WERI-Rb-1 (cell line): ENCODE measurements at regions not wholly inside any gene's neighbourhood (a gene's known extent, or its start where the extent isn't known, plus 50 kb on each side); places are given as distances from the start of the nearest gene placed in this dataset.

Experiments used
- DNase-seq: peaks from one replicate; pipeline ENCODE4 v3.0.0-alpha.2; 2020
- H3K27ac ChIP-seq: fragments of 250-450 bp; sonication (Bioruptor Pico); 2 replicates; pipeline ENCODE4 v1.5.1; 2020; ENCODE audit warnings: mild to moderate bottlenecking, moderate library complexity
- H3K27me3 ChIP-seq: fragments of 250-450 bp; sonication (Bioruptor Pico); 2 replicates; pipeline ENCODE4 v1.5.1; 2021; ENCODE audit warnings: mild to moderate bottlenecking, low read depth, moderate library complexity; ENCODE audit not compliant: insufficient read depth, severe bottlenecking
- H3K36me3 ChIP-seq: fragments of 250-450 bp; sonication (Bioruptor Pico); 2 replicates; pipeline ENCODE4 v1.5.1; 2020; ENCODE audit warnings: mild to moderate bottlenecking, moderate library complexity
- H3K4me3 ChIP-seq: 2 replicates; pipeline ENCODE4 v1.5.1; 2011; ENCODE audit warnings: low read depth, mild to moderate bottlenecking, control low read depth, low read length
- H3K9me3 ChIP-seq: fragments of 250-450 bp; sonication (Bioruptor Pico); 2 replicates; pipeline ENCODE4 v1.5.1; 2021; ENCODE audit warnings: mild to moderate bottlenecking, moderate library complexity; ENCODE audit not compliant: severe bottlenecking
- TF ChIP-seq, protein P1 (sequence below): IDR thresholded peaks from 2 replicates; pipeline ENCODE4 v1.5.1; 2011; ENCODE audit warnings: low read depth, mild to moderate bottlenecking, control low read depth, inconsistent platforms, low read length

GRCh38 chr2:129176375-129176774 lies 803.1 kb upstream of the RAB6C start:
- H3K27ac ChIP-seq, result no peak overlapping the region
- TF ChIP-seq, protein P1, sequence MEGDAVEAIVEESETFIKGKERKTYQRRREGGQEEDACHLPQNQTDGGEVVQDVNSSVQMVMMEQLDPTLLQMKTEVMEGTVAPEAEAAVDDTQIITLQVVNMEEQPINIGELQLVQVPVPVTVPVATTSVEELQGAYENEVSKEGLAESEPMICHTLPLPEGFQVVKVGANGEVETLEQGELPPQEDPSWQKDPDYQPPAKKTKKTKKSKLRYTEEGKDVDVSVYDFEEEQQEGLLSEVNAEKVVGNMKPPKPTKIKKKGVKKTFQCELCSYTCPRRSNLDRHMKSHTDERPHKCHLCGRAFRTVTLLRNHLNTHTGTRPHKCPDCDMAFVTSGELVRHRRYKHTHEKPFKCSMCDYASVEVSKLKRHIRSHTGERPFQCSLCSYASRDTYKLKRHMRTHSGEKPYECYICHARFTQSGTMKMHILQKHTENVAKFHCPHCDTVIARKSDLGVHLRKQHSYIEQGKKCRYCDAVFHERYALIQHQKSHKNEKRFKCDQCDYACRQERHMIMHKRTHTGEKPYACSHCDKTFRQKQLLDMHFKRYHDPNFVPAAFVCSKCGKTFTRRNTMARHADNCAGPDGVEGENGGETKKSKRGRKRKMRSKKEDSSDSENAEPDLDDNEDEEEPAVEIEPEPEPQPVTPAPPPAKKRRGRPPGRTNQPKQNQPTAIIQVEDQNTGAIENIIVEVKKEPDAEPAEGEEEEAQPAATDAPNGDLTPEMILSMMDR, result no peak
- H3K36me3 ChIP-seq, result no peaks in the 10 kb centered on the region
- H3K4me3 ChIP-seq, result no peak overlapping the region
- no peaks in the 10 kb centered on the region for H3K9me3 ChIP-seq
- H3K27me3 ChIP-seq, result no peaks in the 10 kb centered on the region
- no peak for DNase-seq

DNA sequence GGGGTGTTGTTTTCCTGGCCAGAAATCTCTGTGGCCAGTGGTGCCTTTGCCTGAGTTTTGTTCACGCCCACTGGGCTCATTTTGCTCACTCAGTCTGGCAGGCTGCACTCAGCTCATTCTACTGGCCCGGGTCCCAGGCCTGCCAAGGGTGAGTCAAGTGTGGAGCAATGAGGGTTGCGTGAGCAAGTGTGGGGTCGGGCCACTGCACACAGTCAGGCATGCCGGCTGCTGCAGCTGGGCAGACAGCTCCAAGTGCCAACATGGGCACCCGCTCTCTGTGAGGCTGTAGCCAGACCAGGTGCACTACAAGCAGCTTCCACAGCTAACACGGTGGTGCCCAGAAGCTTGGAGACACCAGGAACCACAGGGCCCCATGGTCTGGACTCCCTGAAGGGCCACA lies 801.1 kb upstream of the RAB6C start:
- H3K36me3 ChIP-seq, result no peaks in the 10 kb centered on the region
- H3K9me3 ChIP-seq, result no peaks in the 10 kb centered on the region
- H3K27me3 ChIP-seq, result no peaks in the 10 kb centered on the region
- no peak overlapping the region for H3K27ac ChIP-seq
- TF ChIP-seq, protein P1, result no peak
- no peak overlapping the region for H3K4me3 ChIP-seq
- no peak for DNase-seq

DNA sequence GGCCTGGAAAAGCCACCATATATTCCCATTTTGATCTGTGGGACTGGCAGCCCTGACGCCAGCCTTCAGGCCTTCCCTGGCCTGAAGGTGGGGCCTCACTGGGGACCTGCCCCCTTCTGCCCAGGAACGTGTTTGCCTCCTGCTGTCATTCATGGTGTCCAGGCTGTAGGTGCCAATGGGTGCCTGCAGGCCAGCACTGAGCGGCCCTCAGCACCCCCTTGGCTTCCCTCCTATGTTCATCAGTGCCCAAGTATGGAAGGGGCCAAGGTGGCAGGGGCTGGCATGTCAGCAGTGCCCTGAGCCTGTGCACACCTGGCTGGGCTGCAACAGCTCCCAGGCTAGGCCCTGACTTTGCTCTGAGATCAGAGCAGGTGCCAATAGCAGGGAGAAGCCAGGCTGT lies 800.3 kb upstream of the RAB6C start:
- TF ChIP-seq, protein P1, result no peak
- Histone ChIP-seq H3K36me3 (no peaks in the 10 kb centered on the region), H3K4me3 (no peak overlapping the region), H3K27ac (no peak overlapping the region), H3K27me3 (no peaks in the 10 kb centered on the region), H3K9me3 (no peaks in the 10 kb centered on the region)
- DNase-seq, result no peak

DNA sequence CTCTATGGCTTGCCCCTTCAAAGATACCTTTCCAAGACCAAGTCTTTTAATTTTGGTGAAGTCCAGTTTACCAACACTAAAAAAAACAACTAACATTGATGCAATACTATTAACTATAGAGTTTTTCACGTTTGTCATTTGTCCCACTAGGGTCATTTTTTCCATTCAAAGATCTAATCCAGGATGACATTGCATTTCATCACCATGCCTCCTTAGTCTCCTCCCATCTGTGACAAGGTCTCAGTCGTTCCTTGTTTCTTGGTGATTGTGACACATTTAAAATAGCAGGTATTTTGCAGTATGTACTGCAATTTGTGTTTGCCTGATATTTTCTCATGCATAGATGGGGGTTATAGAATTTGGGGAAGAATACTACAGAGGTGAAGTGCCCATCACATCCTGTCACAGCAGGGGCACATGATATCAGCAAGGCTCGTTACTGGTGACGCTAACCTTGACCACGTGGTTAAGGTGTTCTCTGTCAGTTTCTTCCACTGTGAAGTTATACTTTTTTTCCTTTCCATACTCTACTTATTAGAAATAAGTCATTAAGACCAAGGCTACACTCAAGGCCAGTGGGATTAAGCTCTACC lies 799.2 kb upstream of the RAB6C start:
- H3K4me3 ChIP-seq, result no peak overlapping the region
- H3K9me3 ChIP-seq, result no peaks in the 10 kb centered on the region
- DNase-seq, result no peak
- H3K36me3 ChIP-seq, result no peaks in the 10 kb centered on the region
- no peaks in the 10 kb centered on the region for H3K27me3 ChIP-seq
- no peak overlapping the region for H3K27ac ChIP-seq
- TF ChIP-seq, protein P1, result no peak

DNA sequence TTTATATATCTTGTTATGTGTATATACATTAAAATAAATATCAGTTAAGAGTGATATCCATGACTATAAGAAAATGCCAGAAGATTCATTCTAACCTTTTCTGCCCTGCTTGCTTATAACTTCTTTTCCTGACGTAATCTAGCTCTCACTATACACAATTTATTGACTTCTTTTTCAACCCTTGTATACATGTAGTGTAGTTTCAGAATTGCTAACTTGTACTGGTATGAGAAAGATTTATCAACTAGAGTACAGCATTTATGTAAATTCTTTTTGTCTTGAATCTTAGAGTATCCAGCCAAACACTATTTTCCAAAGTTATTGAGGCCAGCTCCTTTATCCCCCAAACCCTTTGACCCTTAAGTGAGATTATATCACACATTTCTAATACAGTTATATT lies 798.0 kb upstream of the RAB6C start:
- Histone ChIP-seq H3K27me3 (no peaks in the 10 kb centered on the region), H3K9me3 (no peaks in the 10 kb centered on the region), H3K4me3 (no peak overlapping the region), H3K27ac (no peak overlapping the region), H3K36me3 (no peaks in the 10 kb centered on the region)
- TF ChIP-seq, protein P1, result no peak
- no peak for DNase-seq

DNA sequence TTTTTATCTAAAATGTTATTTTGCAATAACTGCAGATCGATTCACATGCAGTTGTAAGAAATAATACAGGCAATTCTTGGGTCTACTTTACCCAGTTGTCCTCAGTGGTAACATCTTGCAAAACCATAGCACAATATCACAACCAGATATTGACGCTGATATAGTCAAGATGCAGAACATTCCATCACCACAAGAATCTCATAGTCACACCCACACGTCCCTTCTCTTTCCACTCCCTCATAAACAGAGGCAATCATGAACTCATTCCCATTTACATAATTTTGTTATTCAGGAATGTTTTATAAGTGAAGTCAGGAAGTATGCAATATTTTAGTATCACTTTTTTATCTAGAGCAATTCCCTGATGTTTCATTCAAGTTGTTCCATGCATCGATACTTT lies 797.5 kb upstream of the RAB6C start:
- TF ChIP-seq, protein P1, result no peak
- no peak overlapping the region for H3K4me3 ChIP-seq
- no peaks in the 10 kb centered on the region for H3K9me3 ChIP-seq
- no peaks in the 10 kb centered on the region for H3K36me3 ChIP-seq
- no peak for DNase-seq
- no peaks in the 10 kb centered on the region for H3K27me3 ChIP-seq
- no peak overlapping the region for H3K27ac ChIP-seq
